ENCODE measurements at regions not wholly inside any gene's neighbourhood (a gene's known extent, or its start where the extent isn't known, plus 50 kb on each side); places are given as distances from the start of the nearest gene placed in this dataset.
"Not testable (repeated sequence)": the region's sequence is repeated elsewhere in the genome, so short reads cannot be mapped to it uniquely, and the experiment has no call there.

GRCh38 chr3:25153136-25153535 lies 274.9 kb upstream of the RARB start:
- DNase-seq (ENCODE audit: low read depth): no peak

GRCh38 chr3:25153561-25153960 lies 274.5 kb upstream of the RARB start:
- no peak for DNase-seq (ENCODE audit: low read depth)

GRCh38 chr3:25155652-25156471 lies 272.2 kb upstream of the RARB start:
- no peak for DNase-seq (ENCODE audit: low read depth)

- no peak for DNase-seq (ENCODE audit: low read depth)
These were observed 271.4 kb upstream of the RARB start for GRCh38 chr3:25156626-25157025.

- no peak for DNase-seq (ENCODE audit: low read depth)
These were observed 262.8 kb upstream of the RARB start for GRCh38 chr3:25165306-25165705.

- no peak for DNase-seq (ENCODE audit: low read depth)
These were observed 262.0 kb upstream of the RARB start for GRCh38 chr3:25166016-25166415.

- DNase-seq (ENCODE audit: low read depth): no peak
These were observed 258.9 kb upstream of the RARB start for GRCh38 chr3:25169151-25169550.

- DNase-seq (ENCODE audit: low read depth): no peak
These were observed 258.0 kb upstream of the RARB start for GRCh38 chr3:25170021-25170420.

GRCh38 chr3:25171118-25171807 lies 256.8 kb upstream of the RARB start:
- DNase-seq (ENCODE audit: low read depth): no peak

- DNase-seq (ENCODE audit: low read depth): no peak
These were observed 256.2 kb upstream of the RARB start for GRCh38 chr3:25171897-25172296.

- DNase-seq (ENCODE audit: low read depth): no peak
These were observed 254.5 kb upstream of the RARB start for GRCh38 chr3:25173606-25174005.

GRCh38 chr3:25174251-25174650 lies 253.8 kb upstream of the RARB start:
- no peak for DNase-seq (ENCODE audit: low read depth)

GRCh38 chr3:25177041-25177440 lies 251.0 kb upstream of the RARB start:
- no peak for DNase-seq (ENCODE audit: low read depth)

GRCh38 chr3:25178672-25179071 lies 249.4 kb upstream of the RARB start:
- no peak for DNase-seq (ENCODE audit: low read depth)

GRCh38 chr3:25181096-25181495 lies 247.0 kb upstream of the RARB start:
- no peak for DNase-seq (ENCODE audit: low read depth)

GRCh38 chr3:25182794-25183193 lies 245.3 kb upstream of the RARB start:
- DNase-seq (ENCODE audit: low read depth): no peak

- DNase-seq (ENCODE audit: low read depth): no peak
These were observed 243.3 kb upstream of the RARB start for GRCh38 chr3:25184641-25185250.

- no peak for DNase-seq (ENCODE audit: low read depth)
These were observed 236.4 kb upstream of the RARB start for GRCh38 chr3:25191673-25192072.

GRCh38 chr3:25199567-25199966 lies 228.5 kb upstream of the RARB start:
- not testable (repeated sequence) for DNase-seq (ENCODE audit: low read depth)

GRCh38 chr3:25212736-25213135 lies 215.3 kb upstream of the RARB start:
- no peak for DNase-seq (ENCODE audit: low read depth)

GRCh38 chr3:25214034-25214433 lies 214.0 kb upstream of the RARB start:
- no peak for DNase-seq (ENCODE audit: low read depth)

GRCh38 chr3:25218362-25218761 lies 209.7 kb upstream of the RARB start:
- DNase-seq (ENCODE audit: low read depth): no peak

GRCh38 chr3:25226747-25227146 lies 201.3 kb upstream of the RARB start:
- DNase-seq (ENCODE audit: low read depth): no peak
